IMR-90 (cell line): ENCODE measurements at regions not wholly inside any gene's neighbourhood (a gene's known extent, or its start where the extent isn't known, plus 50 kb on each side); places are given as distances from the start of the nearest gene placed in this dataset.

ENCODE experiments used
- BHLHE40 ChIP-seq: fragments of 150-350 bp; IDR thresholded peaks from 2 replicates; pipeline ENCODE4 v1.6.1; 2016; ENCODE audit warnings: mild to moderate bottlenecking, low read depth, low read length
- CEBPB ChIP-seq: IDR thresholded peaks from 2 replicates; pipeline ENCODE4 v1.6.1; 2012; ENCODE audit warnings: low read depth, low read length, improper control_type of control experiment
- CHD1 ChIP-seq: IDR thresholded peaks from 2 replicates; pipeline ENCODE4 v1.6.1; 2012; ENCODE audit warnings: low read depth, low read length, improper control_type of control experiment
- CTCF ChIP-seq: conservative IDR thresholded peaks from 2 replicates; pipeline ENCODE4 v1.5.1; 2012; ENCODE audit warnings: mild to moderate bottlenecking, low read depth, low read length, improper control_type of control experiment
- ELK1 ChIP-seq: fragments of 150-350 bp; IDR thresholded peaks from 2 replicates; pipeline ENCODE4 v1.6.1; 2016; ENCODE audit warnings: low read depth, mild to moderate bottlenecking, low read length, moderate library complexity, borderline replicate concordance
- FOS ChIP-seq: fragments of 150-350 bp; IDR thresholded peaks from 2 replicates; pipeline ENCODE4 v1.6.1; 2016; ENCODE audit warnings: low read depth, low read length
- MAFK ChIP-seq: IDR thresholded peaks from 2 replicates; pipeline ENCODE4 v1.6.1; 2012; ENCODE audit warnings: low read depth, low read length, improper control_type of control experiment
- MAZ ChIP-seq: IDR thresholded peaks from 2 replicates; pipeline ENCODE4 v1.6.1; 2012; ENCODE audit warnings: low read depth, mild to moderate bottlenecking, low read length, improper control_type of control experiment, moderate library complexity, borderline replicate concordance
- MXI1 ChIP-seq: IDR thresholded peaks from 2 replicates; pipeline ENCODE4 v1.6.1; 2012; ENCODE audit warnings: low read depth, mild to moderate bottlenecking, low read length, moderate library complexity, borderline replicate concordance
- POLR2A ChIP-seq: IDR thresholded peaks from 2 replicates; pipeline ENCODE4 v1.6.1; 2012; ENCODE audit warnings: mild to moderate bottlenecking, low read depth, low read length
- RAD21 ChIP-seq: IDR thresholded peaks from 2 replicates; pipeline ENCODE4 v1.6.1; 2012; ENCODE audit warnings: low read length, improper control_type of control experiment
- RCOR1 ChIP-seq: IDR thresholded peaks from 2 replicates; pipeline ENCODE4 v1.6.1; 2012; ENCODE audit warnings: mild to moderate bottlenecking, low read length, improper control_type of control experiment; ENCODE audit not compliant: insufficient replicate concordance
- RFX5 ChIP-seq: IDR thresholded peaks from 2 replicates; pipeline ENCODE4 v1.8.0; 2012; ENCODE audit warnings: low read depth, mild to moderate bottlenecking, low read length, moderate library complexity

DNA sequence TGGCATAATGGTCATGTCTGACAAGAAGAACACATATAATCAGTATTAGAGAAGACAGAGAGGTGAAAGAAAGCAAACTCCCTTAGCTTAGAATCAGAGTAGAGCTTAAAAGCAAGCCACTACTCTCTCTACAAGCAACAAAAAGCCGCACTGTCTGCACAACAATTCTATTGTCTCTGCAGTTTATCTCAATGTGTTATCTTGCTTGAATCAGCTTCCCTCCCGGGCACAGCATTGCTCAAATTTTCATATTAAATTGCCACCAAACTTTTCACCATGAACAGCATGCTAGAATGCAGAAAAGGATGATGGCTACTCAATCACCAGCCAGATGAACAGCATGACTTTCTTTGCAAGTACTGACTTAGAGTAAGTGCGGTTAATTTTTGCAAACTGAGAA lies 356.0 kb upstream of the KYNU start:
- no peak for TF ChIP-seq CTCF
- no peak for TF ChIP-seq BHLHE40
- TF ChIP-seq CEBPB: no peak
- no peak for TF ChIP-seq RFX5
- no peak for TF ChIP-seq POLR2A
- no peak for TF ChIP-seq RAD21
- no peak for TF ChIP-seq ELK1
- TF ChIP-seq CHD1: no peak
- TF ChIP-seq FOS: no peak
- no peak for TF ChIP-seq MXI1
- no peak for TF ChIP-seq MAZ
- no peak for TF ChIP-seq RCOR1
- no peak for TF ChIP-seq MAFK
